ENCODE measurements at regions not wholly inside any gene's neighbourhood (a gene's known extent, or its start where the extent isn't known, plus 50 kb on each side); places are given as distances from the start of the nearest gene placed in this dataset.

DNA sequence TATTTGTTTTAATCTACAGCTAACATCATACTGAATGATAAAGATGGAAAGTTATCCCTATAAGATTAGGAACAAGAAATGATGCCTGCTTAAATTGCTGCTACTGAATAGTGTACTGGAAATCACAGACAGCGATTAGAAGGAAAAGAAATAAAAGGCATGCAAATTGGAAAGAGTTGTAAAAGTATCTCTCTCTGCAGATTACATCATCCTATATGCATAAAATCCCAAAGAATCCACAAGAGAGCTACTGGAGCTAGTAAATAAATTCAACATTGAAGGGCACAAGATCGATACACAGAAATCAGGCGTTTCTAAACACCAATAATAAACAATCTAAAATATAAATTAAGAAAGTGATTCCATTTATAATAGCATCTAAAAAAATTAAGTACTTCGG lies 75.3 kb upstream of the SIMC1 start:
- no peaks in the 10 kb centered on the region; a peak in 1 of 5 replicates for H3K27me3 ChIP-seq (ENCODE audit: control insufficient read depth in 1 of 2, insufficient read depth in 2 of 2, low read length in 2 of 2)
- DNase-seq (ENCODE audit: low spot score): no peak
- H2AFZ ChIP-seq (ENCODE audit: low read length): no peak overlapping the region
- H3K9me3 ChIP-seq (ENCODE audit: low read length): no peaks in the 10 kb centered on the region
- no peak overlapping the region for H3K4me3 ChIP-seq (replicated peaks in 1 of 3; ENCODE audit: insufficient read depth in 1 of 3, low read depth in 2 of 3, low read length in 3 of 3)
- H3K79me2 ChIP-seq (ENCODE audit: insufficient read depth, low read length): no peaks in the 10 kb centered on the region
- no peak for ATAC-seq
- TF ChIP-seq SMAD1 (CRISPR knock-in tag; IDR thresholded peaks at IDR 0.05; ENCODE audit: borderline replicate concordance, low read depth) (no peak), MYC (CRISPR knock-in tag; IDR thresholded peaks at IDR 0.05; ENCODE audit: borderline replicate concordance) (no peak), ZNF598 (CRISPR knock-in tag; IDR thresholded peaks at IDR 0.05; ENCODE audit: borderline replicate concordance) (no peak), KLF16 (CRISPR knock-in tag; IDR thresholded peaks at IDR 0.05) (no peak), ISX (CRISPR knock-in tag; conservative IDR thresholded peaks at IDR 0.05) (no peak), ZNF382 (CRISPR knock-in tag; IDR thresholded peaks at IDR 0.05; ENCODE audit: borderline replicate concordance) (no peak), ZNF326 (CRISPR knock-in tag; IDR thresholded peaks at IDR 0.05; ENCODE audit: borderline replicate concordance) (no peak), RNF2 (conservative IDR thresholded peaks at IDR 0.05; ENCODE audit: low read depth) (no peak), ZNF781 (CRISPR knock-in tag; IDR thresholded peaks at IDR 0.05; ENCODE audit: borderline replicate concordance, not compliant biosample characterization) (no peak), CHD4 (IDR thresholded peaks at IDR 0.05; ENCODE audit: borderline replicate concordance, low read length) (no peak), GTF3A (CRISPR knock-in tag; conservative IDR thresholded peaks at IDR 0.05) (no peak), ETV6 (CRISPR knock-in tag; conservative IDR thresholded peaks at IDR 0.05) (no peak), HMGA1 (CRISPR knock-in tag; conservative IDR thresholded peaks at IDR 0.05) (no peak)
- TF ChIP-seq, protein P1, sequence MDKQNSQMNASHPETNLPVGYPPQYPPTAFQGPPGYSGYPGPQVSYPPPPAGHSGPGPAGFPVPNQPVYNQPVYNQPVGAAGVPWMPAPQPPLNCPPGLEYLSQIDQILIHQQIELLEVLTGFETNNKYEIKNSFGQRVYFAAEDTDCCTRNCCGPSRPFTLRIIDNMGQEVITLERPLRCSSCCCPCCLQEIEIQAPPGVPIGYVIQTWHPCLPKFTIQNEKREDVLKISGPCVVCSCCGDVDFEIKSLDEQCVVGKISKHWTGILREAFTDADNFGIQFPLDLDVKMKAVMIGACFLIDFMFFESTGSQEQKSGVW (CRISPR knock-in tag; IDR thresholded peaks at IDR 0.05; ENCODE audit: borderline replicate concordance): no peak
- POLR2A ChIA-PET: no interaction called here
- CTCF ChIA-PET (ENCODE audit: low intra/inter-chr PET ratio, low total read pairs): no interaction called here
- in situ Hi-C loops (cut with HindIII; ENCODE audit: extremely low pct_ligation_motif_present, low pct_unique_long_range_greater_than_20kb): no loop called here
- no peaks in the 10 kb centered on the region for H3K4me1 ChIP-seq (ENCODE audit: insufficient read depth, low read length)
- intact Hi-C loops (cut with micrococcal nuclease; ENCODE audit: unreplicated experiment): no loop called here
- no TSS peak for BruUV-seq (replicated peaks)
- H4K20me1 ChIP-seq (ENCODE audit: insufficient read depth, low read length): no peaks in the 10 kb centered on the region
- whole genome bisulfite sequencing (ENCODE audit: low lambda C conversion rate): 23% methylated on average over 4 of the region's 4 CpGs
- H3K9ac ChIP-seq (ENCODE audit: insufficient read depth, low read depth, low read length): no peak overlapping the region
- no peaks in the 10 kb centered on the region for H3K36me3 ChIP-seq (replicated peaks in 1 of 2; ENCODE audit: control insufficient read depth in 1 of 2, insufficient read depth in 2 of 2, low read length in 2 of 2)
- no peak for FAIRE-seq
- H3K27ac ChIP-seq (ENCODE audit: extremely low read length, insufficient read depth, low read length): no peak overlapping the region
- H3K4me2 ChIP-seq (ENCODE audit: low read depth, low read length): no peak overlapping the region

All from HepG2 (cell line).